ENCODE measurements at regions not wholly inside any gene's neighbourhood (a gene's known extent, or its start where the extent isn't known, plus 50 kb on each side); places are given as distances from the start of the nearest gene placed in this dataset.

DNA sequence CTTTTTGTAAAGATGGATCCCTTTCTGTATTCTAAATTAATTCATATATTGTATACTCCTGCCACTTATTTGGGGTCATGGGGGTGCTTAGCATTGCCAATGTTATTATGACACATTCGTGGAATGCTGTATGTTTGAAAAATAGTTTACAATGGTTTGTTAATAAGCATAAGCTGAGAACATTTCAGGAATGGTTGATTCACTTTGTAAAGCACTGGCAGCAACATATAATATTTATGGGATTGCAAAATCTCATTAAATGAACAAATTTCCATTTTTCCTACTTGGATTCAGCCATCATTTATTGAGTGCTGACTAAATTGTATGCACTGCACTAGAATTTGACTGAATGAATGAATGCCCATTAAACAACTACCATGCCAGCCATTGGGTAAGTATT, 215.2 kb upstream of the KLF4 start:
- H3K27me3 Mint-ChIP-seq (ENCODE audit: low read depth in 3 of 3) = no peaks in the 10 kb centered on the region
- Histone ChIP-seq H2AFZ (ENCODE audit: insufficient read depth, low read depth, low read length, poor library complexity, severe bottlenecking) (no peak overlapping the region), H3K27ac (ENCODE audit: low read depth in 1 of 2, low read length in 2 of 2) (no peak overlapping the region), H3K4me3 (replicated peaks in 1 of 3; ENCODE audit: low read depth in 2 of 3, low read length in 3 of 3) (no peak overlapping the region), H3K27me3 (ENCODE audit: control insufficient read depth in 2 of 2, insufficient read depth in 2 of 2, low read length in 2 of 2) (no peaks in the 10 kb centered on the region), H3K36me3 (replicated peaks in 1 of 2; ENCODE audit: control insufficient read depth in 1 of 2, insufficient read depth in 2 of 2, low read length in 2 of 2) (no peaks in the 10 kb centered on the region), H3K4me2 (replicated peaks; ENCODE audit: extremely low read depth, low read length, poor library complexity, severe bottlenecking) (no peak overlapping the region), H3K79me2 (ENCODE audit: insufficient read depth, low read length) (no peaks in the 10 kb centered on the region), H3K9me3 (replicated peaks in 1 of 2; ENCODE audit: control insufficient read depth in 1 of 2, insufficient read depth in 1 of 2, low read length in 2 of 2) (no peaks in the 10 kb centered on the region), H4K20me1 (ENCODE audit: insufficient read depth, low read length) (no peaks in the 10 kb centered on the region), H3K9ac (ENCODE audit: insufficient read depth, low read length, poor library complexity, severe bottlenecking) (no peak overlapping the region), H3K4me1 (ENCODE audit: control insufficient read depth in 1 of 2, insufficient read depth in 2 of 2, low read length in 2 of 2) (peaks cover 31 to 54% of the 10 kb centered on the region in 2 donors)
- H3K36me3 Mint-ChIP-seq = no peaks in the 10 kb centered on the region
- H3K27ac Mint-ChIP-seq = no peak overlapping the region
- no peak for DNase-seq
- no CpG with 5 or more reads among the region's 1 CpG for WGBS (ENCODE audit: insufficient coverage)
- intact Hi-C loops (cut with micrococcal nuclease) = no loop called here
- no peak overlapping the region for H3K4me3 Mint-ChIP-seq
- peaks cover 0 to 4% (median 0%) of the 10 kb centered on the region in 7 donors for H3K9me3 Mint-ChIP-seq
- peaks cover 58% of the 10 kb centered on the region for H3K4me1 Mint-ChIP-seq
- TF ChIP-seq, protein P1, sequence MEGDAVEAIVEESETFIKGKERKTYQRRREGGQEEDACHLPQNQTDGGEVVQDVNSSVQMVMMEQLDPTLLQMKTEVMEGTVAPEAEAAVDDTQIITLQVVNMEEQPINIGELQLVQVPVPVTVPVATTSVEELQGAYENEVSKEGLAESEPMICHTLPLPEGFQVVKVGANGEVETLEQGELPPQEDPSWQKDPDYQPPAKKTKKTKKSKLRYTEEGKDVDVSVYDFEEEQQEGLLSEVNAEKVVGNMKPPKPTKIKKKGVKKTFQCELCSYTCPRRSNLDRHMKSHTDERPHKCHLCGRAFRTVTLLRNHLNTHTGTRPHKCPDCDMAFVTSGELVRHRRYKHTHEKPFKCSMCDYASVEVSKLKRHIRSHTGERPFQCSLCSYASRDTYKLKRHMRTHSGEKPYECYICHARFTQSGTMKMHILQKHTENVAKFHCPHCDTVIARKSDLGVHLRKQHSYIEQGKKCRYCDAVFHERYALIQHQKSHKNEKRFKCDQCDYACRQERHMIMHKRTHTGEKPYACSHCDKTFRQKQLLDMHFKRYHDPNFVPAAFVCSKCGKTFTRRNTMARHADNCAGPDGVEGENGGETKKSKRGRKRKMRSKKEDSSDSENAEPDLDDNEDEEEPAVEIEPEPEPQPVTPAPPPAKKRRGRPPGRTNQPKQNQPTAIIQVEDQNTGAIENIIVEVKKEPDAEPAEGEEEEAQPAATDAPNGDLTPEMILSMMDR (IDR thresholded peaks at IDR 0.05) = no peak

DNA sequence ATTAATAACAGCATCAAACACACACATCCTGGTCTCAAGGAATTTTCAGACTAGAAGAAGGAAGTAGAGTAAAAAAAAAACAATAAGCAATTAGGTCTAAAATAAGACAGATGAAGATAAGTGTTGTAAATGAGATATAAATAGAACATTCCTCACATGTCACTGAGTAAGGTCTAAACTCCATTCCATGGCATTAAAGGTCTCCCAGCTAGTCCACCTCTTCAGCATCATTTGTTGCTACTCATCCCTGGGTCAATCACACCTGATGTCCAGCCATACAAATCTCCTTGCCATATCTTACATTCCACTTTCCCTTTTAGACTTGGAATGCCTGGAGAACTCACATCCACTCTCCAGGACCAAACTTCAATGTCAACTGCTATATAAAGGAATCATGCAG, 214.1 kb upstream of the KLF4 start:
- no peak overlapping the region for H2AFZ ChIP-seq (ENCODE audit: insufficient read depth, low read depth, low read length, poor library complexity, severe bottlenecking)

More for the DNA sequence above, 214.1 kb upstream of the KLF4 start:
- Histone ChIP-seq H3K4me3 (replicated peaks in 1 of 3; ENCODE audit: low read depth in 2 of 3, low read length in 3 of 3) (no peak overlapping the region), H3K79me2 (ENCODE audit: insufficient read depth, low read length) (no peaks in the 10 kb centered on the region), H3K27me3 (ENCODE audit: control insufficient read depth in 2 of 2, insufficient read depth in 2 of 2, low read length in 2 of 2) (no peaks in the 10 kb centered on the region), H3K4me1 (ENCODE audit: control insufficient read depth in 1 of 2, insufficient read depth in 2 of 2, low read length in 2 of 2) (peaks cover 26 to 50% of the 10 kb centered on the region in 2 donors), H3K9ac (ENCODE audit: insufficient read depth, low read length, poor library complexity, severe bottlenecking) (no peak overlapping the region), H3K36me3 (replicated peaks in 1 of 2; ENCODE audit: control insufficient read depth in 1 of 2, insufficient read depth in 2 of 2, low read length in 2 of 2) (no peaks in the 10 kb centered on the region), H3K9me3 (replicated peaks in 1 of 2; ENCODE audit: control insufficient read depth in 1 of 2, insufficient read depth in 1 of 2, low read length in 2 of 2) (no peaks in the 10 kb centered on the region), H4K20me1 (ENCODE audit: insufficient read depth, low read length) (no peaks in the 10 kb centered on the region), H3K27ac (ENCODE audit: low read depth in 1 of 2, low read length in 2 of 2) (no peak overlapping the region), H3K4me2 (replicated peaks; ENCODE audit: extremely low read depth, low read length, poor library complexity, severe bottlenecking) (no peak overlapping the region)
- Mint-ChIP-seq H3K4me3 (no peak overlapping the region), H3K27me3 (ENCODE audit: low read depth in 3 of 3) (no peaks in the 10 kb centered on the region), H3K9me3 (peaks cover 0 to 4% (median 0%) of the 10 kb centered on the region in 7 donors), H3K27ac (no peak overlapping the region), H3K36me3 (no peaks in the 10 kb centered on the region), H3K4me1 (peaks cover 56% of the 10 kb centered on the region)
- intact Hi-C loops (cut with micrococcal nuclease) = no loop called here
- TF ChIP-seq, protein P1 (IDR thresholded peaks at IDR 0.05) = no peak
- DNase-seq = no peak

All from CD14-positive monocyte (primary cell).